ENCODE measurements at regions not wholly inside any gene's neighbourhood (a gene's known extent, or its start where the extent isn't known, plus 50 kb on each side); places are given as distances from the start of the nearest gene placed in this dataset.

DNA sequence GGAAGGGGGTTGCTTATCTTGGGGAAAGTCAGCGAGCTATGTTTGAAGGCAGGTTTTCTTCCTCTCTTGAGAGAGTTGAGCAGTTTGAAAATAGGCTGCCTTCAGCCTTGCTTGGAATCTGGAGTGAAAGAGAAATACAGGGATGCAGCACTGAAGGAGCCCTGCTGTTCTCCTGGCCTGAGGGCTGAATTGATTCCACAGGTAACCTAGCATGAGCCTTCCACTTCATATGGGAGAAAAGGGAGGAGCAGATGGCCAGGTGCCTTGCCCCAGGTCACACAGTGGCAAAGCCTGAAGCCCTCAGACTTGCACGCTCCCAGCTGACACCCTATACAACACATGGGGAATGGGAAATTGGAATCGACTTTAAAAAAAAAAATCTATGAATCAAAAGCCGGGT is 88.0 kb upstream of the WLS start:
- TF ChIP-seq, protein P1, sequence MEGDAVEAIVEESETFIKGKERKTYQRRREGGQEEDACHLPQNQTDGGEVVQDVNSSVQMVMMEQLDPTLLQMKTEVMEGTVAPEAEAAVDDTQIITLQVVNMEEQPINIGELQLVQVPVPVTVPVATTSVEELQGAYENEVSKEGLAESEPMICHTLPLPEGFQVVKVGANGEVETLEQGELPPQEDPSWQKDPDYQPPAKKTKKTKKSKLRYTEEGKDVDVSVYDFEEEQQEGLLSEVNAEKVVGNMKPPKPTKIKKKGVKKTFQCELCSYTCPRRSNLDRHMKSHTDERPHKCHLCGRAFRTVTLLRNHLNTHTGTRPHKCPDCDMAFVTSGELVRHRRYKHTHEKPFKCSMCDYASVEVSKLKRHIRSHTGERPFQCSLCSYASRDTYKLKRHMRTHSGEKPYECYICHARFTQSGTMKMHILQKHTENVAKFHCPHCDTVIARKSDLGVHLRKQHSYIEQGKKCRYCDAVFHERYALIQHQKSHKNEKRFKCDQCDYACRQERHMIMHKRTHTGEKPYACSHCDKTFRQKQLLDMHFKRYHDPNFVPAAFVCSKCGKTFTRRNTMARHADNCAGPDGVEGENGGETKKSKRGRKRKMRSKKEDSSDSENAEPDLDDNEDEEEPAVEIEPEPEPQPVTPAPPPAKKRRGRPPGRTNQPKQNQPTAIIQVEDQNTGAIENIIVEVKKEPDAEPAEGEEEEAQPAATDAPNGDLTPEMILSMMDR (IDR thresholded peaks at IDR 0.05 in 2 of 3, conservative IDR thresholded peaks at IDR 0.05 in 1 of 3; ENCODE audit: insufficient read depth in 2 of 3, low read depth in 1 of 3, low read length in 3 of 3), result no peak
- TF ChIP-seq POLR2A (conservative IDR thresholded peaks at IDR 0.05), result no peak
- no peak for TF ChIP-seq TCF7L2 (IDR thresholded peaks at IDR 0.05; ENCODE audit: low read depth, low read length)
- no peak for TF ChIP-seq ZNF224 (CRISPR knock-in tag; IDR thresholded peaks at IDR 0.05)
- no peak for TF ChIP-seq SP1 (CRISPR knock-in tag; IDR thresholded peaks at IDR 0.05)
